ENCODE measurements at regions not wholly inside any gene's neighbourhood (a gene's known extent, or its start where the extent isn't known, plus 50 kb on each side); places are given as distances from the start of the nearest gene placed in this dataset.

DNA sequence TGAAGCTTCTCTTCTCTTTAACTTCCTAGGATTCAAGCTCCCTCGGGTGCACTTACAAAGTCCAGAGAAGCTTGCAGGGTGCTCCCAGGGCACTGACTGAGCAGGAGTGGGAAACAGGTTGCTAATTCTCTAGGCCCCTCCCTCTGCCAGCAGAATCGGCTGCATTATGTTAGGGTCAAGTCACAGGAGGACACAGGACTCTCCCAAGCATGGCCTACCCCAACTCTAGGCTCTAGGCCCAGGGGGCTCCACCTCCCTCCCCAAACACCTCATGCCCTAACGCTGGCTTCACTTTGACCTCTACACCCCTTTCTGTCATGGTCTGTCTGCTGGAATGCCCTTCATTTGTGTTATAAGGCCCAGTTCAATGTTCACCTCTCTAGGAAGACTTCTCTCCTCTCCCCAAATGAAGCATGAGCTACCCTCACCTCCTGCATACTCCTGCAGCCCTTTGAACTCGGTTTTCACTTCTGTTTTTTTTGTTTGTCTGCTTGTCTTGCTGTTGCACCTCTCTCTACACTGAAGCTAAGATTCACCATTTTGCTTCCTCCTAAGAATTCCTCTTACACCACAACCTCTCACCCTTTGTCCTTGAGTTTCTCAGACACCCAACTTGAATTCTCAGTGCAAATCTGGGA, 521.8 kb upstream of the ID2 start:
- no peak for DNase-seq (ENCODE audit: low read depth)

DNA sequence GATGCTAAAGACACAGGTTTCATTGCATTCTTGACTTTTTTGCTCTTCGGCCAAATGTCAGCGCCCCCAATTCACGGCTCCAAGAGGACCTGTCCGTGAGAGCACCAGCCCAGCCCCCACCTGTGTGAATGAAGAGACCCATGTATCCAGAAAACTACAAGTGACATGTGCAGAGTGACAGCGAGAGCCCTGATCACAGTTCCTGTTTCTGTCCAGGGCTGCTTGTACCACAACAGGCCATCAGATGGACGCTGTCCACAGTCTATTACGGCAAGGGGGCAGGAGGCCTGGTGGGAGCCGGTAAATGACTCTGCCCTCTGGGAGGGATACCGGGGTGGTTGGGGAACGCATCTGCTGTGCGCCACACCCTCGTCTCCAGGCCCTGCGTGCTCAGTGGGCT, 520.9 kb upstream of the ID2 start:
- no peak for DNase-seq (ENCODE audit: low read depth)

DNA sequence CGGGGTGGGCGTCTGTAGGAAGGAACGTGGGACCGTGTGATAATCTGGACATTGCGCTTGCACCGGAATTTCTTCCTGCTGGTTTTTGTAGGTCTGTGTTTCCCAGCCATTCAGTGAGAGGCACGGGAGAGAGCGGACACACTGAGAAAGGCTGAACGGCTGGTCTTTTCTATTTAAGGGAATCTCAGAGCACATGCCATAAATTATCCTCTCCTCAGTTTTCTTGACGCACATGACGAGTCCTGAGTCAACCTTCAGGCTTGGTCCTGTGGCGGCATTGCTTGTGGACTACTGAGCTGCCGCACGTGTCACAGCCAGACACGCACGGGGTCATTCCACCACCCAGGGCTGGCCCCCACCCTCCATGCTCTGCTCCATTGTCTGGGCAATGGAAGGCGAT, 519.3 kb upstream of the ID2 start:
- DNase-seq (ENCODE audit: low read depth): no peak

GRCh38 chr2:8165550-8165949, 516.3 kb upstream of the ID2 start:
- DNase-seq (ENCODE audit: low read depth): no peak

- DNase-seq (ENCODE audit: low read depth): no peak
Measured at GRCh38 chr2:8168022-8168717, 513.7 kb upstream of the ID2 start.

- DNase-seq (ENCODE audit: low read depth): no peak
Measured at GRCh38 chr2:8168876-8169424, 512.9 kb upstream of the ID2 start.

DNA sequence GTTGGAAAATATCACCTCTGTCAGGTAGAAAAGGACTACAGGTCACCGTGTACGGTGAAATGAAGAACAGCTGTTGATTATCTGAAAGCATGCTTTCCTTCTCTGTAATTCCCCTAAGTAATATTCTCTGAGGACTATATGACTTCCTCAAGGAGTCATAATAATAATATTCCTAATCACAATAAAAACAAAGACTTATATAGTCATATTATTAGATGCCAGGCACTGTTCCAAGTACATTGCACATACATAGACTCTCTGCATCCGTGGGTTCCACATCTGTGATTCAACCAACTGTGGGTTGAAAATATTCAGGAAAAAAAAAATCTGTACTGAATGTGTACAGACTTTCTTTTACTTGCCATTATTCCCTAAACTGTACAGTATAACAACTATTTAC, 512.4 kb upstream of the ID2 start:
- no peak for DNase-seq (ENCODE audit: low read depth)

DNA sequence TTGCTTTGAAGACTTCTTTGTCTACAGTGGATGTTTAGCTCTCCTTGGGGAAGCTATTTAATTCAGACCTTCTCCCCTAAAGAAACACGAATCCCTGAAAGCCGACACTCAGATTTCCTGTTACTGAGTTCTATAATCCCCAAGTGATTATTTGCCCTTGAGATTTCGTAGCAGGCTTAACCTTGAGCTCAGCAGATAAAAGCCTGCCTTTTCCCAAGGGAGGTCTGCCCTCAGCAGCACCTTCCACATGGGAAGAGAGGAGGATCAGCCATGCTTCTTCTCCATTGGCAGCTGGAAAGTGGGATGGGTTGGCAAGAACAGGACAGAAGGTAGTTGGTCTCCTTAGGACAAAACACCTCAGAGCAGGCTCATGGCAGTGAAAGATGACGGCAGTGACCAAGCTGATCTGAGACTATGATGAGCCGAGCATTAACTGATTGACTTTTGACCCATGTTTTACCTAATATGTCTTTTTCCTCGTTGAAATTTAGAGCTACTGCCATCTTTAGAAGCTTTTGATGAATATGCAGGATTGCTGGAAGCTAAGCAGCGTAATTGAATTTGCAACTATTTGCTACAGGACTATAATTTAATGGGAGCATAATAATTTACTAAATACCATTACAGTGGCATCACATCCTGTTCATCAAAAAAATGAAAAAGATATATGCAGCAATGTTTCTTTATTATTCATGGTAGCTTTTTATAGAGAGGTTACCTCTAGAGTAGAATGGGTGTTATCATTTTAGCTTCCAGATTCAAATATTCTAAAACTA, 511.1 kb upstream of the ID2 start:
- no peak for DNase-seq (ENCODE audit: low read depth)

- no peak for DNase-seq (ENCODE audit: low read depth)
Measured at GRCh38 chr2:8171608-8172007, 510.2 kb upstream of the ID2 start.

DNA sequence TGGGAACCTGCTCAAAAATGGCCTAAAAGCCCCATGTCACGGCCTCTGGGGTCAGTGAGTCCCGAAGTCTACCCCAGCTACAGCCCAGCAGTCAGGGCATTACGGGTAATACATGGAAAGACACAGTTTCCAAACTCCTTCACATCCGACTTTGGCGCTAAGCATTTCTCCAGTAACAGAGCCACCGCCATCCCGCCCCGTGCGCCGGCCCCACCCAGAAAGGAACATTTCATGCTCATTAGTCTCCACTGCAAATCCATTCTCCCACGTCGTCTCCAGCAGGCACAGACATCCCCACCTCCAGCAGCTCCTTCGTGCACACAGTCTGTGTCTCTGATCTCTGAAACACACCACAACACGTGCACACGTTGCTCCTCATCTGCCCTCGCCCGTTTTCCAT, 509.2 kb upstream of the ID2 start:
- no peak for DNase-seq (ENCODE audit: low read depth)

GRCh38 chr2:8174641-8175257, 507.1 kb upstream of the ID2 start:
- DNase-seq (ENCODE audit: low read depth): no peak

DNA sequence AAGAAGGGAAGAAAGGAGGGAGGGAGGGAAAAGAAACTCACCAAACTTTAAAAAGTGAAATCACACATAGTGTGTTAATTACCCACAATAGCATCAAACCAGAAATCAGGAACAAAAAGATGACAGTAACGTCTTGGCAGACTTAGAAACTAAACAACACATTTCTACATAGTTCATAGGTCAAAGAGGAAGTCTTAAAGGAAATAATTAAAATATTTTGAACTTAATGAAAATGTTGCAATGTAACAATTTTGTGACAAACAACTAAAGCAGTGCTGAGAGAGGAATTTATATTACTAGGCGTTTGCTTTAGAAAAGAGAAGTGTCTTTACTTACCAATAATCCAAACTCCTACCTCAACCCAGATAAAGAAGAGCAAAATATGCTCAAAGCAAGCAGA, 505.0 kb upstream of the ID2 start:
- no peak for DNase-seq (ENCODE audit: low read depth)

- no peak for DNase-seq (ENCODE audit: low read depth)
Measured at GRCh38 chr2:8177566-8177965, 504.3 kb upstream of the ID2 start.

GRCh38 chr2:8178911-8179310, 502.9 kb upstream of the ID2 start:
- DNase-seq (ENCODE audit: low read depth): no peak

DNA sequence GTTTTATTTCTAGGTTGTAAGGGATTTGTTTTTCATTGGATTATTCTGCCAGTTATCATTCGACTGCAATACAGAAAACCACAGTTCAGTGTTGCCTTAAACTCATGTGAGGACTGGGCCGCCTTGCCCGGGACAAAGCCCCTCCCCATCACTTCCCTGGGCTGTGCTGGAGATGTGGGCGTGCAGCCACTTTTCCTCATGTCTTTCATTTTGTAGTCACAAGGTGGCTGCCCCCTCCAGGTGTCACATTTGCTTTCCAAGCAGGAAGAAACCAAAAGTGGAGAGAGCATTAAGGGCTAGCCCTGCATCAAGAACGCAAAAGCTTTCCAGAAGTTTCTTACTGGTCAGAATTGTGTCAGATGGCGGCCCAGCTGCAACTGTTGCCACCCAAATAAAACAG, 492.5 kb upstream of the ID2 start:
- no peak for DNase-seq (ENCODE audit: low read depth)

GRCh38 chr2:8190279-8190678, 491.6 kb upstream of the ID2 start:
- no peak for DNase-seq (ENCODE audit: low read depth)

DNA sequence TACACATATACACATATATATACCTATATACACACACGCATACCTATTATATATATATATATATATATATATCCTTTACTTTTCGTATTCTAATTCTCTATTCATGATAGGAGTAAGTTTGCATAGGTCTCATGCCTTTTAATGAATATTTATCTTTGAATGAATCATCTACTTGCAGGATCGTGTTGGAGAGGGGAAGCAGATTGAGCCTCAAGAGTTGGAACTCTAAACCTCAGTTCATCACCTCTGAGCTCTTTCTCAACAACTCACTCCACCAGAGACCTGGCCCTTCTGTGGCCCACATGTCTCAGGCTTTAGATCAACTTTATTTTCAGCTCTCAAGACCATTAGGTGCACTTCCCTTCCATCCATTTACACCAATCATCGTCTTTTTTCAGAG, 490.4 kb upstream of the ID2 start:
- no peak for DNase-seq (ENCODE audit: low read depth)

DNA sequence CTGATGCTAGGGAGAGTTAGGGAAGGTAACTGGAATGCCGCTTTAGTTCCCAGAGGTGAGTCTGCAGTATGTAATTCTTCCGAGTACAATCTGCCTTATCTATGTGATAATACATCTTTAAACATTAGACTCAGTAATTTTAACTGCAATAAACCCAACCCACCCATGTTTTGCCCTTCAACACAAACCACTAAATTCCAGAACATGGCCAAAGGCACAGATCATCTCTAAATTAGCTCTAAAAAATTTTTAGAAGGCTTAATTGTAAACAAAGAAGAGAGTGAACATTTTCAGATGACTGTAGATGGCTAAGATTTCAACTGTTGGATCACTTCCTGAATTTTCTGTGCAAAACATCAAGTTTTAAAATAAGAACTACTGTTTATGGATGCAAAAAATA, 488.7 kb upstream of the ID2 start:
- no peak for DNase-seq (ENCODE audit: low read depth)

GRCh38 chr2:8193686-8194615, 487.9 kb upstream of the ID2 start:
- no peak for DNase-seq (ENCODE audit: low read depth)

- no peak for DNase-seq (ENCODE audit: low read depth)
Measured at GRCh38 chr2:8195784-8196183, 486.1 kb upstream of the ID2 start.

DNA sequence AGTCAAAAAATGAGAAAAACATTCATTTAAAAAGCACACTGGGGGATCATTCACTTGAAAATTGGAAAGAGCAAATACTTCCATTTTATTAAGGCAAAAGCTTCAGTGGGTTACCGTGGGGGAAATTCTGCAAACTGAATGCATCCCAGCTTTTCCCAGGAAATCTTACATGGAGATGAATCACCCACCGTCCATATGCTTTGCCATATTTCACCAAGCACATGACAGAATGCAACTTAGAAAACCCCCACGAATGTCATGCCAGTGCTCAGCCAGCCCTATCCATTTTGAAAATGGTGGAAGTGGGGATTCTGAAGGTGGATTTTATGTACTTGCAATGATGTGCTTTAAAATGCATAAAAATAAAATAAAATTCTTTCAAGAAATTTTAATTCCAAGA, 485.5 kb upstream of the ID2 start:
- DNase-seq (ENCODE audit: low read depth): no peak

- DNase-seq (ENCODE audit: low read depth): no peak
Measured at GRCh38 chr2:8197101-8197500, 484.8 kb upstream of the ID2 start.

All from activated T-cell treated with anti-CD3 and anti-CD28 coated beads for 1 hour (primary cell).